Fibroblast of peridontal ligament (primary cell): ENCODE measurements at regions not wholly inside any gene's neighbourhood (a gene's known extent, or its start where the extent isn't known, plus 50 kb on each side); places are given as distances from the start of the nearest gene placed in this dataset.

Experiments
- DNase-seq: peaks from one replicate; pipeline ENCODE4 v3.0.0-alpha.2; 2010; ENCODE audit errors: extremely low read depth

GRCh38 chr5:135628771-135629563 is 50.2 kb upstream of the CXCL14 start:
- no peak for DNase-seq
